ENCODE measurements at regions not wholly inside any gene's neighbourhood (a gene's known extent, or its start where the extent isn't known, plus 50 kb on each side); places are given as distances from the start of the nearest gene placed in this dataset.
A peak's percentile ranks its signal among the peaks of the same experiment; 100 is the strongest.

DNA sequence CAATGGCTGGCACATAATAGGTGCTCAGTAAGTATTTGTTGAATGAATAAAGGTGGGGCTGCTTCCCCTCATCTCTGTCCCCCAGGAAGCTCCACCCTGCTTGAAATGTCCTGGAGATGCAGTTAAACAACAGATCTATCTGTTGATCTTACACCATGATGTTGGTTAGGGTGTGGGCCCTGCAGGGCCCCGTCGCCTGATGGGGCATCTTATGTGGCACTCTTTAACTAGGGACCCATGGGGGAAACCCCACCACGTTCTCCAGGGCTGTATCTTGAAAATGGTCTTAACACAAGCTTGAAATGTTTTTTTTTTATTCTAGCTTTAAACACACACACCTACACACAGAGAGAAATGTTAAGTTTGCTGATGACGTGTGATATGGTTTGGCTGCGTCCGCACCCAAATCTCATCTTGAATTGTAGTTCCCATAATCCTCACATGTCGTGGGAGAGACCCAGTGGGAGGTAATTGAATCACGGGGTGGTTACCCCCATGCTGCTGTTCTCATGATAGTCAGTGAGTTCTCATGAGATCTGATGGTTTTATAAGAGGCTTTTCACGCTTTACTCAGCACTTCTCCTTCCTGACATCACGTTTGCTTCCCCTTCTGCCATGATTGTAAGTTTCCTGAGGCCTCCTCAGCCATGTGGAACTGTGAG, 741.7 kb downstream of the VRK1 start:
- no peak for DNase-seq (ENCODE audit: low read depth in 4 of 4, low spot score in 2 of 4)

DNA sequence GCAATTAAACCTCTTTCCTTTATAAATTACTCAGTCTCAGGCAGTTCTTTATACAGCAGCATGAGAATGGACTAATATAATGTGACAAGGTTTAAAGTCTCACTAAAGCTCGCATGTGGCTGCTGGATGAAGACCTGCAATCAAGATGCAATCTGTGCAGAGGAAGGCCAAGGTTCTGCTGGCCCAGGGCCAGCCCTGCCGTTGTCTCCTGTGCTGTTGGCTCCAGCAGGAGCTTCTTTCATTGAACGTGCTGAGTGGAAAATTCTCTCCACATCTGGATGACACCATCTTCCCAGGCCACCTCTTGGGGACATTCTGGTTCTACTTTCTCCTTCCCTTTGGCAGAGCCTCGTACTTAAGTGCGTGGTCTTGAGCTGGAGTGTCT, 742.2 kb downstream of the VRK1 start:
- no peak for DNase-seq (ENCODE audit: low read depth in 4 of 4, low spot score in 2 of 4)

DNA sequence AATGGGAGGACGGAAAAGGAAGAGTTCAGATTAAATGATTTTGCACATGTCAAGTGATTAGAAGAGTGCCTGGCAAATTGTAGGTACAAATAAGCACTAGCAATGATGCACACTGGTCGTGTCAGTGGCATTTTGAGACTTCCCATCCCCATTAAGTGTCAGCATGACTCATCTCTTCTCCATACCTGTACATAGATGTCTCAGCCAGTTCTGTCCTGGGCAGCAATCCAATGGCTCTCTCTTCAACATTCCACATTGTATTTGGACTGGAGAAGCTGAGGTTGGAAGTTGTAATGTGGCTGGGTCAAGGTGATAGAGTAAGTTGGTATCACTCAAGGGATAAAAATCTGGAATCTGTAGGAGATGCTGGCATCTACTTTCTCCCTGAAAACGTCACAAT, 742.7 kb downstream of the VRK1 start:
- no peak for DNase-seq (ENCODE audit: low read depth in 4 of 4, low spot score in 2 of 4)

DNA sequence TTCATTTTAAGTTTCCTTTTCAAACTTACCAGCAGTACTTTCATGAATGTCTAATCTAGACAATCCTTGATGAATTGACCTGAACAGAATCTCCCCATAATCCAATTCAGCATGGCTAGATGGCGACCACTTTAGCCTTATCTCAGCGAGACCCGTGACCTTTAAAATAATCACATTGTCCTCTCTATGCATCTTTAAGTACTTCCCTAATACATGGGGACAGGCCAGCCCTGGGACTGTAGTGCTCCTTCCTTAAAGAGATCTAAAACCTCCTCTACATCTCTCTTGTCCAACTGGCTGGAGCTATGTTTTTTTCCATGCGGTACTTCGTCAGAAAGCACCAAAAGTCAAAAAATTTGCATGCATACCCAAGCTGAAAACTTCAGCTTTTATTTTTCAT, 746.0 kb downstream of the VRK1 start:
- no peak for DNase-seq (ENCODE audit: low read depth in 4 of 4, low spot score in 2 of 4)

DNA sequence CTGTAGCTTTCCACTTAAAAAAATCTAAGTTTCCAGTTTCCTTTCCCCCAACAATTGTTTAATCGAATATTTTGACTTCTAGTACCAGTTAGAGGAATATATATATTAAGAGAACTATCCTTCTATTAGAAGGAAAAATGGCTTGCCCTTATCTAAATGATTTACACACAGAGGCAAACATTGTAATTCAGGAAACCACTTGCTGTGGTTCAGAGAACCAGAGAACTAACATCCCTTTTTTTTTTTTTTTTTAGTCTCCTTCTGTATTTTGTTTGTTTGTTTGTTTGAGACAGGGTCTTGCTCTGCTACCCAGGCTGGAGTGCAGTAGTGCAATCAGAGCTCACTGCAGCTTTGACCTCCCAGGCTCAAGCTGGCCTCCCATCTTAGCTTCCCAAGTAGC, 746.6 kb downstream of the VRK1 start:
- no peak for DNase-seq (ENCODE audit: low read depth in 4 of 4, low spot score in 2 of 4)

DNA sequence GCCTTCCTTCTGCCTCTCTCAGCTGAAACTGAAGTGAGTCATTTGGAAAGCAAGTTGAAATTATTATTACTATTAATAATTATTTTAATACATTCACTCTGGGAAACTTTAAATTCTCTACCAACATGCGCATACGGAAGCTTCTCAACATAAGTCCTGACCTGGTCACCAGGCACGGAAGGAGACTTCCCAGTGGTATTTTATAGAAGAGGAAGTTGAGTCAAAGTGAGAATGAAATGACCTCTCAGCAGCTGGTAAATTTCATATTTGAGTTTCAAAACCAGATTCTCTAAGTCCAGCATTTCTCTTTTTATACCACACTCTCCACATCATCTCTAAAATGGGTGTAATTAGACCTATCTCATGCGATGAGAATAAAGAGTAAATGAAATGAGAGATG, 747.4 kb downstream of the VRK1 start:
- DNase-seq (ENCODE audit: low read depth in 4 of 4, low spot score in 2 of 4) = no peak

DNA sequence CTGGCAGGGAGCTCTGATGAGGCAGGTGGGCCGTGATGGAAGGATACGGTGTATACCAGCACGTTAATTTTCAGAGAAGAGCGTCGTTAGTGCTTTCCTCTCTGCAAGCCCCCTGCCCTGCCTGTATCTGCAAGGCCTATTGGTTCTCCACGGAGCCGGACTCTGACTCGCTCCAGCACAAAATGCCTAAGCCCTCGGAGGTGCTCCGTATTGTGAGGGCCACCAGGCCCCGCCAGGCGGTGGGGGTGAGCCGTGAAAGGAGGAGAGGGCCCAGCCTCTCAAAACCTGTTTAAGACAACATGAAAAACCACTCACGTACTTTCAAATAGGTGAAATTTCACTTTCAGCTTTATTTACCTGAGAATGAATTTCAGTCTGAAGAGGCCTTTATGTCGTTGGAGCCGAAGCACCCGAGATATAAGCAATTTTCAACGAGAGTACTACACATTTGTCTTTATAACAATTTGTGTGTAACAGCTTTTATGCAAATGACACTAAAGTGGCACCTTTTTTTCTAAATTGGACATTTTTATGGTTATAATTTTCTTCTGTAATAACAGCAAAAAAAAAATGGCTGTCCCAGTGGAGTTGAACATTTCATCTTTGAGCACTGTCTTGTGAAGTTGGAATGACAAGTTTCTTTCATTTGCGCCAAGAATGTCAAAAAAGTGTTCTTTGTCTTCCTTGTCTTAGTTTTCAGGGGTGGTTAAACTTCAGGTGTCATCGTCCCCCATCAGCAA, 749.5 kb downstream of the VRK1 start:
- no peak for DNase-seq (ENCODE audit: low read depth in 4 of 4, low spot score in 2 of 4)

DNA sequence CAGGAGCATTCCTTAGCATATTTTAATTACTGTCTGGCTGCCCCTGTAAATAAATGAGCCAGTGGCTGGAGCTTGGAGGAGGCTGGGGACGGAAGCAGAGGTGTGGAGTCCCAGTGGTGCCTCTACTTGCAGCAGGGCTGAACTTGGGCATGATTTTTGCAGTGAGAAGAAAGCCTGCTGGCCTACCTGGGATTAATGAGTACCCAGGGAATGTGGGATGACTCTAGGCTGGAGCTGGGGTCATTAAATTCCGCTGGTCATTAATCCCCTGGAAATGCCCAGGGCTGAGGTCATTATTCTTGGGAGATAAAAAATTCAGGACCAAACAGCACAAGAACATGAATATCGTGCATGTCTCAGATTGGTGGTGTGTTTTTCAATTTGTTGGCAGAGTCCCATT, 753.3 kb downstream of the VRK1 start:
- DNase-seq (ENCODE audit: low read depth in 4 of 4, low spot score in 2 of 4) = no peak

DNA sequence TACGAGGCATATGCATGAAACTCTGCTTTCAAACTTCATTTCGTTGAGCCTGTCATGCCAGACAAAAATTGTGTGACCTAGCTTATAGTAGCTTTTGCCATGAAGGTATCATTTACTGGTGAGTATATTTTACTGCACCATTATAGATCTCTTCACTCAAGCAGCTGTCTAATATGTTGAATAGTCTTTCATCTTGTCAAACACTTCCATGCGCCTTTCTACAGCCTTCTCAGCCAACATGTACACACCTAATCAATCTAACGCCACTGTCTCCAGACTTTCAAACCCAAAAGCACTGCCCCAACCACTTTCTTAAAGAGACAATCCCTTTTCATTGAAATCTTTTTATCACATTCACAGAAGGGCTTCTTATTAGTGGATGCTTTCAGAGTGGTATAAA, 757.4 kb downstream of the VRK1 start:
- DNase-seq (ENCODE audit: low read depth in 4 of 4, low spot score in 2 of 4) = no peak

DNA sequence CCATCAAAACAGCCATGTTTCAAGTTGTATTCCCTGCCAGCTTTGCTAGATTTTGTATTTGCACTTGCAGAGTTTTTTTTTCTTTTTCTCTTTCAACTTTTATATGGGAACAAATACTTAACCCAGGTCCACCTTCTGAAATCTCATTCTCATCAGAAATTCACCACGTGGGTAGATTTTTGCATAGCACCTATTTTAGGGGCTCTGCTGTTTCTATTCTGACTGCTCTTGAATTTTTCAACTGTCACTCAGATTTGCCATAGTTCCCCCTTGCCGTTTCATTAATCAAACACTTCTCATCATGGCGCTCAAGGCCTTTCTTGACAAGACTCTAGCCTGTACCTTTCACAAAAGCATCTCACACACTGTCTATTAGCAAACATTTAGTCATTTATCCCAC, 767.2 kb downstream of the VRK1 start:
- no peak for DNase-seq (ENCODE audit: low read depth in 4 of 4, low spot score in 2 of 4)

DNA sequence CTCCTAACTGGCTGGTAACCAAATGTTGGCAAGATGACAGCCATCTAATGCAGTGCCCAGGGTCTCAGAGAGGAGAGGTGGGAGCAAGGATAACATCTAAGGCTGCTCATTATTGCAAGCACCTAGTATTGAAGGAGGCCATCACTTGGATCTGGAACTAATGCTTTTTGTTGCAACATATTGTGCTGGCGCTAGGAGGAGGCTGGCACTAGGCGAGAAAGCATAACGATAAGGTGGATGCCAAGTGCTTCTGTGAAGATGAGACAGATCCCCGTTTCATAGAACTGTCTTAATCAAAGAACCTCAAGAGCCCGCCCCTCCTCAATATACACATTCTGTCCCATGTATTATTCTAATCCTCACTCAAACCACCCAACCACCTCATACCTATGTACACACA, 774.0 kb downstream of the VRK1 start:
- DNase-seq (ENCODE audit: low read depth in 4 of 4, low spot score in 2 of 4) = no peak

DNA sequence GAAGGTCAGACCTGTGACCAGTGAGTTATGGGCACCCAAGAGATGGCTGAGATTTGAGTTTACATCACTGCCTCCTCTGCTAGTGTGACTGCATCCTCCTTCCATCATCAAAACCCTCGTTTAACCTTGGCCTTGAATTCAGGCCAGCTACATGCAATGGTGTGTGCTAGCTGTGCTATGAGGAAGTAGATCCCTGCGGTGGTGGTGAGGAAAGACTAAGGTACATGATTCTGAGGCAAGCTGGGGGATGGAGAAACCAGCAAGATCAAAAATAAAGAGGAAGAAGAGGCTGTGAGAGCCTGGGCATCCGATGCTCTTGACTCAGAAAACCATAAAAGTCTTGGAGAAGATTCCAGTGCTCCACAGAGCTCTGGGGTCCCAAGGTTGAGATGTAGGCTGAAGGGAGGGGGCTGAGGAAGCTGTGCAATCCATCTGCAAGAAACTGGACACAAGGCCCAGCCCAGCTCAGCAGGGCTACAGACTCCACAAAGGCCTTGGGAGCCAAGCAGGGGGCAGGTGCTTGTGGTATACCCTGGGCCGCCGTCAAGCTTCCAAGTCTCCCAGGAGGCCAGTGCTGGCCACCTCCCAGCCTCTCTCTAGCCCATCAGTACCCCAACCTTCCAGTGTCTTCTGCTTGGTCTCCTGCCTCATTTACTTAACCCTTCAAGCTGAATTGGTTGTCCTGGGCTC, 774.8 kb downstream of the VRK1 start:
- DNase-seq (ENCODE audit: low read depth in 4 of 4, low spot score in 2 of 4) = no peak

DNA sequence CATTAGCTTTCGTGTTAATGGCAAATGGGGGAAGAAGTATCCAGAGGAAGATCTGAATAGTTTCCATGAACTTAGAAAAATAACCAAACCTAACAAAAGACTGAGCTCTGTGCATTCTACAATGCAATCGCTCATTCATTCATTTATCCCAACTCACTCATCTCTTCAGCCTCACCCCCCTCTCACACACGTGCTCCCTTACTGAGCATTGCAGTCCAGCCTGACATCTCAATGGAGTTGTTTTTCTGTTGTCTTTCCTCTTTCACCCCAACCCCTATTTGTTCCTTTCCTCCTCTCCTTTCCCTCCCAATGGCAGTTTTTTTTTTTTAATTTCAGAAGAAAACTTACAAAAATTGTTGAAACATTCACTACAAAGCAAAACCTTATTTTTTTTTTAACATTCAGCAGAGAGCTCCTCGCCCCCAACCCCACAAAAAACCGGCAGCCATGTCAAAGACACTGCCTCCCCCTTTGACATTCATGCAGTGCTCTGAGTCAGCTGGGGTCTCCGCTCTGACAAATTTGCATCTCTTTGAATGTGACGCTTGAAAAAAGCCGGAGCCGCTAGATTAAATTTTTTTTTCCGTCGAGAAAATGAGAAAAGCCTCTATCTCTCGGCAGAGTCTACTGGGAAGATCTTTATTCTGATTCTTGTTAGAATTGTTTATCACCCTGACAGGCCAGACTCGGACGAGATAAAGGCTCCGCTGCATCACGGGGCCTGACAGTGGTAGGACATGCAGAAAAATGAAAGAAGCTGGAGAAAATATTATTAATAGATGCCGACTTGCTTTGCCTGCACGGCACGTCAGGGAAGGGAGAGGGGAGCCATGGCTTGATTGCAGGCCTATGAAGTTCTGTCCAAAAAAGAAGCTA, 775.6 kb downstream of the VRK1 start:
- DNase-seq (ENCODE audit: low read depth in 4 of 4, low spot score in 2 of 4) = no peak

DNA sequence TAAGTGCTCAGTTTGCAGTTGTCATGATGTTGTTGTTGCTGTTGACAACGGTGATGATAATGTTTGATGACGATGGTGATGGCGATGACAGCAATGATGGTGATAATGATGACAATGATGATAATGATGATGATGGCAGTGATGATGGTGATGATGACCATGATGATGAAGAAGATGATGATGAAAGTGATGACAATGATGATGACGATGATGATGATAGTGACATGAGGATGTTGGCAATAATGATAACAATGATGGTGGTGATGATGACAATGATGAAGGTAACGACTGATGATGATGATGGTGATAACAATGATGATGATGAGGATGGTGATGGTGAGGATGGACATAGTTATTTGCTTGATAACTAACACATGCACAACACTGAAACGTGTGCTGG, 778.5 kb downstream of the VRK1 start:
- no peak for DNase-seq (ENCODE audit: low read depth in 4 of 4, low spot score in 2 of 4)

DNA sequence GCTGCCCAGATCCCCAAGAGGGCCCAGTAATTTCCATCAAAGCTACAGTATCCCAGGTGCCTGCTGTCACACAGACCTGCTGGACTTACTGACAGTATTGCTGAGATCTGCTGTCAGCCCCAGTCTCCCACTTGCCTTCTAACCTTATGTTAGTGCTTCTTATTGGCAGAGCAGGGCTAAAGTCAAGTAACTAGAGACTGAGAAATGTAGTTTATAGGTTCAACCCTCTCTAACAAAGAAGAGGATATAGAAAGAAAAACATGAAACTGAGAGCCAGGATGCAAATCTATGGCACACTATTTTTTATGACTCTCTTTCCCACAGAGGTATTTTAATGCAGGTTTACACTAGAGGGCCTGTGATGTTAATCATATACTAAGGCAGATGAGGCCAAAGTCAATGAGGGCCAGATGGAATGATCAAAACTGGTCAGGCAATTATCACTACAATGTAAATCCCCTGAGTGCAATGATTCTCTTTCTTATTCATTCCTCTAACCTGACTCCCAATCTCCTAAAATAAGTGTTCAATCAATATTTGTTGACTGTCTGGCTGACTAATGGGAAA, 781.9 kb downstream of the VRK1 start:
- DNase-seq (ENCODE audit: low read depth in 4 of 4, low spot score in 2 of 4) = no peak

DNA sequence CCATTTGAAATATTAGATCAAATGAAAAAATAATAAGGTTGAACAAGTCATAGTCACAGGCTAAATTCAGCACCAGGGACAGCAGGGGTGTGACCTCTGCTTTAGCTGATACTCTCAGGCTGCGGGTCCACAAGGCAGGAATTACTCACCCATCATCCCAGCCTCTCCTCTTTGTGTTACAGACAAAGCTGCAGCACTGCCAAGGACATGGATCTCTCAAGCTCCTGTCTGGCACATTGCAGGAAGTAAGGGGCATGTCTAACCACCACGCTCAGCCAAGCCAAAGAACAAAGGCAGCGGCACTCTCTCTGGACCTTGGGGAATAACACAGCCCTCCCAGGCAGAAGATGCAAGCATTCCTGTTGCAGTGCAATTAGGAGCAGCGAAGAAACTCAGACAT, 783.8 kb downstream of the VRK1 start:
- DNase-seq (ENCODE audit: low read depth in 4 of 4, low spot score in 2 of 4) = peak in 2 of 4 donors; percentile 14 to 15

DNA sequence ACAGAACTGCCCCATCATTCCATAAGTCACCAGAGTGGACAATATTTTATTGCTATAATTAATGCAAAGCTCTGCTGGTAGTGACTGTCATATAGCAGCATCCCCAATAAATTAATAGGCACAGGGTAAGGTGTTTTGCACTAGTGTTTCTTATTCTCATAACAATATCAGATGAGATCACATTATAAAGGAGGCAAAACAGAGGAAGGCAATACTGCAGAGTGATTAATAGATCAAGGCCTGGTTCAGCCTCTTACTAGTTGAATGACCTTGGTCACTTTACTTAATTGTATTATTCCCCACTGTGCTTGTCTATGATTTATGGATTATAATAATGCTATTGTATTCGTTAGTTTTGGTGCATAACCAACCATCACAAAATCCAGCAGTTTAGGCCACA, 784.8 kb downstream of the VRK1 start:
- no peak for DNase-seq (ENCODE audit: low read depth in 4 of 4, low spot score in 2 of 4)

DNA sequence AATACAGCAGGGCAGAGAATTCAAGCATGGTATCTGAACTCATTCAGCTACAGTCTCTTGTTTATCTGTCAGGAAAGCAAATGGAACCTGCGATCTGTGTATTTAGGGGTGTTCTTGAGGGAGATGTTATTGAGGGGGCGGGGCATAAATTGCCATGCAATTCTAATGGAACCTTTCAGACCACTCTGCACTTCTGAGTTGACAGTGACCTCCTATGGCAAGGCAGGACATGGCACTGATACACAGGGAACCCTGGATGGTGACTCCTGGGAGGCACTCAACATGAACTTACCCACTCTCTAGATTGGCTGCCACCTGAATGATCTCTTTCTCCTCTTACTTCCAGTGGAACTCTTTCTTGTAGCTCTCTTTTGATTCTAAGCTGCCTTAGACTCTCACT, 787.3 kb downstream of the VRK1 start:
- DNase-seq (ENCODE audit: low read depth in 4 of 4, low spot score in 2 of 4) = no peak

DNA sequence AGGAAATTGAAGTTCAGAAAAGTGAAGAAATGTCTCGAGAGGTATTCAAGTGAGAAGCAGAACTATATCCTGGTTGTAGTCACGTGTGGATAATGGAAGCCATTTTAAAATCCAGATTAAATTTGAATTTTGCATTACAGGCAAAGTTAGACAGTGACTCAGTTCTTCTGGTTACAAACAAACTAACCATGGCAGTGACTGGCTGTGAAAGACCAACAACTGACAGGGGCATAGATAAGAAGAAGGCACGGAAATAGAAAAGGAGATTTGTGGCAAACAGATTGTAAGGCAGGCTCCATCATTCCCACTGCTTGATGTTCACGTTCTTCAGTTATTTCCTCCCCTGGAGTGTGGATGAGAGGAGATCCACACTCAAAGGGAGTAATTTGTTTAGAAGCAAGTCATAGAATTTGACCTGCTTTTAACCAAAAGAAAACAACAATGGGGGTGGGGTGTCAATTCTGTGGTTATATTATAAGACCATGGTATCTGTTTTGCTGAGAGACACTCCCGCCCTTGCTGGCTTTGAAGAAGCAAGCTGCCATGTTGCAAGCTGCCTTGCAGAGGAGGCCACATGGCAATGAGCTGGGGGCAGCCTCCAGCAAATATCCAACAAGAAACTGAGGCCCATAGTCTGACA, 795.3 kb downstream of the VRK1 start:
- DNase-seq (ENCODE audit: low read depth in 4 of 4, low spot score in 2 of 4) = no peak

DNA sequence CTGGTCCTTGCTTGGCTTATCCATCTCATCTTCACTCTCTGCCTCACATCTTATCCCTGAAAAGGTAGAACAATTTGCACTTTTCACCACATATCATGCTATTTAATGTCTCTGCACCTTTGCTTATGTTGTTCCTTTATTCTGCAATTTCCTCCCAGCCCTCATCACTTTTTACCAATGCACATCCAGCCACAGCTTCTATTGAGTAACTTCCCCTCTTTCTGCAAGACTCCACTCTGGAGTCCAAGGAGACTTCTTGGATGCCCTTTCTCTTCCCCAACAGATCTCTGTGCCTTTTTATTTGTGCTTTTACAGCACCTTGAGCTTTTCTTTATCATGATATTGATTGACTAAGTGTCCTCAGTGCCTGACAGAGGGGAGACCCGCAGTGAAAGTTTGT, 797.1 kb downstream of the VRK1 start:
- DNase-seq (ENCODE audit: low read depth in 4 of 4, low spot score in 2 of 4) = no peak

All from left renal cortex interstitium (tissue), 4 donors.